Activated CD4-positive, alpha-beta T cell treated with anti-CD3 and anti-CD28 coated beads, Interleukin-2, amount 10 ng/mL, durations not matched to agents 24 days and 14 days (primary cell): ENCODE measurements at regions not wholly inside any gene's neighbourhood (a gene's known extent, or its start where the extent isn't known, plus 50 kb on each side); places are given as distances from the start of the nearest gene placed in this dataset.
"Not testable (repeated sequence)": the region's sequence is repeated elsewhere in the genome, so short reads cannot be mapped to it uniquely, and the experiment has no call there.

Source experiments
- DNase-seq: peaks from one replicate; pipeline ENCODE4 v3.0.0; 2022
- H3K27ac Mint-ChIP-seq: one replicate; pipeline ENCODE4 v1.8.0; 2022; ENCODE audit warnings: mild to moderate bottlenecking, mixed read lengths
- H3K27me3 Mint-ChIP-seq: one replicate; pipeline ENCODE4 v1.8.0; 2022; ENCODE audit warnings: mixed read lengths
- H3K36me3 Mint-ChIP-seq: one replicate; pipeline ENCODE4 v1.8.0; 2022; ENCODE audit warnings: low read depth, mild to moderate bottlenecking, mixed read lengths
- H3K4me1 Mint-ChIP-seq: one replicate; pipeline ENCODE4 v1.8.0; 2021; ENCODE audit warnings: mixed read lengths
- H3K4me3 Mint-ChIP-seq: one replicate; pipeline ENCODE4 v1.8.0; 2022; ENCODE audit warnings: mild to moderate bottlenecking, moderate library complexity, mixed read lengths
- H3K9me3 Mint-ChIP-seq: one replicate; pipeline ENCODE4 v1.8.0; 2021; ENCODE audit warnings: mixed read lengths
- intact Hi-C: fragments of 100-400 bp; cut with micrococcal nuclease; formaldehyde crosslinking; loops from one replicate; pipeline ENCODE4 v1.15.1; 2023

DNA sequence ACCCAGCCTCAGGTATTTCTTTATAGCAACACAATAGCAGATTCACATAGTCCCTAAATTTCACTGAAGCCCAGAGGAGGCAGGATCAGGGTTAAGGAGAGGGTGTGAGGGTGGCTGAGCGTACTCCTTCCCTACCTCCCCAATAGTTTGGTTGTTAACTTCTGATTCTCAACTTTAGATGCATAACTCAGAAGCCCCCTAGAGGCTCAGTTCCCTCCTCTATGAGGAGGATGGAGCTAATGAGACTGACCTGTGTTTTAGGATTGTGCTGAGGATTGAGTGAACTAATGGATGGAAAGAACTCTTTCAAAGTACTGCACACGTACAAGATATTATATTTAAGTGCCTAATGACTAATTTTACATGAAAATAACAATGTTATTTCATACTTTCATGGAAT, 249.3 kb upstream of the SOX14 start:
- Mint-ChIP-seq H3K9me3 (no peaks in the 10 kb centered on the region), H3K27me3 (no peaks in the 10 kb centered on the region), H3K36me3 (no peaks in the 10 kb centered on the region), H3K4me3 (no peak overlapping the region), H3K27ac (no peak overlapping the region), H3K4me1 (no peaks in the 10 kb centered on the region)
- intact Hi-C loops, result no loop called here
- no peak for DNase-seq

DNA sequence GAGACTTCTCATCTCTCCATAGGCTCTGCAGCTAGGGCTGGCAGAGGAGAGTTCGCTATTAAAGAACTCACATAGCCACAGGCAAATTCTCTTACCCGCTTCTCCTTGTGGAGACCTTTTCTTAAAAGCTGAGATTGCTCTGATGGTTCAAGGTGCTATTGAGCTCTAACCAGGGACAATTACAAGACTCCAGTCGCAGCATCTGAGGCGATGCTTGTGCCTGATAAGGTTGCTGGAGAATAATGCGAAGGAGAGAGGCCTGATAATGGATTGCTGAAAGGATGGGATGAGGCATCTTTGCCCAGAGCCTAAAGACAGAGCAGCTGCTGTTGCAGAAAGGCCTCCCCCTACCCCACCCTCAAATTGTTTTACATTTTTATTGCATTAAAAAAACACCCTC, 244.5 kb upstream of the SOX14 start:
- Mint-ChIP-seq H3K27ac (no peak overlapping the region), H3K4me1 (no peaks in the 10 kb centered on the region), H3K36me3 (no peaks in the 10 kb centered on the region), H3K9me3 (no peaks in the 10 kb centered on the region), H3K4me3 (no peak overlapping the region), H3K27me3 (no peaks in the 10 kb centered on the region)
- intact Hi-C loops, result no loop called here
- DNase-seq, result no peak

DNA sequence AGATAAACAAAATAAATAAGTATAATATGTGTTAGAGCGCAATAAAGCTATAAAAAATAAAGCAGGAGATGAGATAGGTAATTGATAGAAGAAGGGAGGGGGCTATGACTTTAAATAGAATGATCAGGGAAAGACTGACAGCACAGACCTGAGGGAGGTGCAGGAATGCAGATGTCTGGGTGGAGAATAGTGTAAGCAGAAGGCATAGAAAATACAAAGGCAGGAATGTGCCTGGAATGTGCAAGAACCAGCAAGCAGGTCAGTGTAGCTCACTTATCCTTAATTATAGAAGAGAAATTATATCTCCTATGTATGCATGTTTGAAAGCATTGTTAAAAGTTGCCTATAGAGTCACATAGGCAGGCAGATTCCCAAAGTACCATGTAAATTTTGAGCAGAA, 239.4 kb upstream of the SOX14 start:
- Mint-ChIP-seq H3K4me1 (no peaks in the 10 kb centered on the region), H3K36me3 (no peaks in the 10 kb centered on the region), H3K9me3 (no peaks in the 10 kb centered on the region), H3K27me3 (no peaks in the 10 kb centered on the region), H3K4me3 (no peak overlapping the region), H3K27ac (no peak overlapping the region)
- DNase-seq, result no peak
- intact Hi-C loops, result no loop called here

DNA sequence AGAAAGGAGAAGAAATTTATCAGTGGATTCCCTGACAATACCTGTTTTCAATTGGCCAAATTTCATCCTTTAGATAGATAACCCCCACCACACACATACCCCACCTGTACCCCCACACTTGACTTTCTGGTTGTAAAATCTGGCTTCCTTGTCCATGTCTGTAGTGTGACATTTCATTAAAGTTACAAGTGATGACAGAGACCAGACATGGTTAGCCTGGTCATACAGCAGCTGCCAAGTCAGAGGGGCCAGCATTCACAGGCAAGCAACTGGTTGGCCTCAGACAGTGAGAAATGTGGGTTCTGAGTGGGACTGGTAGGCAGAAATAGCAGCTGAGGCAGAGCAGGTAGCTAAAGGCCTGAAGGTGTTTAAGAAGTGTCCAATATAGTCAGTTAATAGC, 238.6 kb upstream of the SOX14 start:
- no peaks in the 10 kb centered on the region for H3K4me1 Mint-ChIP-seq
- no peaks in the 10 kb centered on the region for H3K27me3 Mint-ChIP-seq
- no peaks in the 10 kb centered on the region for H3K9me3 Mint-ChIP-seq
- DNase-seq, result no peak
- intact Hi-C loops, result no loop called here
- no peak overlapping the region for H3K27ac Mint-ChIP-seq
- no peak overlapping the region for H3K4me3 Mint-ChIP-seq
- no peaks in the 10 kb centered on the region for H3K36me3 Mint-ChIP-seq

DNA sequence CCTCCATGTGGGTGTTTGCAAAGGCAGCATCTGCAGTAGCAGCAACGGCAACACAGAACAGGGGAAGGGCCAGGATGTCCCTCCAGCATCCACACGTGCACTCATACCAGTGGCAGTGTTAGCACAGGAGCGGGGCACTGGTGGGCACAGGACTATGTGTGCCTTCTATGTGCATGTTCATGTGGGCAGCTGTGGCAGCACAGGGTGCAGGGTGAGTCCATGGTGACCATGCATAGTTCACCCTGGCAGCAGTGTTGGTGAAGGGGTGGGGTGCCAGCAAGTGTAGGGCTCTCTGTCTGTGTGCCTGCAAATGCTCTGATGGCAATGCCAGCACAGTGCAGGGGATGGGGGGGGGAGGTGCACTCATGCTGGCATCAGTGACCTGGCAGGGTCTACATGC, 222.1 kb upstream of the SOX14 start:
- Mint-ChIP-seq H3K4me3 (no peak overlapping the region), H3K27ac (no peak overlapping the region), H3K9me3 (peaks cover 13% of the 10 kb centered on the region), H3K36me3 (no peaks in the 10 kb centered on the region), H3K27me3 (no peaks in the 10 kb centered on the region), H3K4me1 (no peaks in the 10 kb centered on the region)
- no peak for DNase-seq
- intact Hi-C loops, result no loop called here

DNA sequence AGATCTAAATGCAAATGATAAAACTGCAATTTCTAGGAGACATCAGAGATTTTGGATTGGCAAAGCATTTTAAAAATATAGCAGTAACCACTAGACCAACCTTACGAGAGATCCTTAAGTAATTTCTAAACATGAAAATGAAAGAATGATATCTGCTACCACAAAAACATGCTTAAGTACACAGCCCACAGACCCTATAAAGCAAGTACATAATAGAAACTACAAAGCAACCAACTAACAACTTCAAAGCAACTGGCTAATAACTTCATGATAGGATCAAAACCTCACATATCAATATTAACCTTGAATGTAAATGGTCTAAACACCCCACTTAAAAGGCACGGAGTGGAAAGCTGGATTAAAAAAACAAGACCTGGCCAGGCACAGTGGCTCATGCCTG, 209.9 kb upstream of the SOX14 start:
- H3K27me3 Mint-ChIP-seq, result no peaks in the 10 kb centered on the region
- H3K27ac Mint-ChIP-seq, result no peak overlapping the region
- H3K4me1 Mint-ChIP-seq, result no peaks in the 10 kb centered on the region
- no peaks in the 10 kb centered on the region for H3K36me3 Mint-ChIP-seq
- no peak for DNase-seq
- intact Hi-C loops, result no loop called here
- H3K4me3 Mint-ChIP-seq, result no peak overlapping the region
- H3K9me3 Mint-ChIP-seq, result peaks cover 4% of the 10 kb centered on the region

DNA sequence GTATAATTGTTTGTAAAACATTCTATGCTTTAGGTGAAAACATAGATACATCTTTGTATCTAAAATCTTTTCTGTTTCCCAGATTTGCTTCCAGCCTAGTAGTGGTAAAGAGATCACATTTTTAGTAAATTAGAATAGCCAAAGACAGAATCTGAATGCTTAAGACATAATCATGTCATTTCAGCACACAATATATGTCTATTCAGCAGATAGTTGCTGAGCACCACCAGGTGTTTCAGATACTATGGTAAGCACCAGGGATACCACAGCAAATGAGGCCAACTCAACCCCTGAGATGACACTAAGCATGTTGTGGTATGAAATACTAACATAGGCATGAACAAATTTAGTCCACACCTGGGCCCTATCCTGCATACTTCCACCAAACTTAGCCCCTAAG, 195.2 kb upstream of the SOX14 start:
- DNase-seq, result no peak
- intact Hi-C loops, result no loop called here
- H3K9me3 Mint-ChIP-seq, result no peaks in the 10 kb centered on the region
- no peak overlapping the region for H3K4me3 Mint-ChIP-seq
- no peak overlapping the region for H3K27ac Mint-ChIP-seq
- no peaks in the 10 kb centered on the region for H3K36me3 Mint-ChIP-seq
- no peaks in the 10 kb centered on the region for H3K27me3 Mint-ChIP-seq
- no peaks in the 10 kb centered on the region for H3K4me1 Mint-ChIP-seq

DNA sequence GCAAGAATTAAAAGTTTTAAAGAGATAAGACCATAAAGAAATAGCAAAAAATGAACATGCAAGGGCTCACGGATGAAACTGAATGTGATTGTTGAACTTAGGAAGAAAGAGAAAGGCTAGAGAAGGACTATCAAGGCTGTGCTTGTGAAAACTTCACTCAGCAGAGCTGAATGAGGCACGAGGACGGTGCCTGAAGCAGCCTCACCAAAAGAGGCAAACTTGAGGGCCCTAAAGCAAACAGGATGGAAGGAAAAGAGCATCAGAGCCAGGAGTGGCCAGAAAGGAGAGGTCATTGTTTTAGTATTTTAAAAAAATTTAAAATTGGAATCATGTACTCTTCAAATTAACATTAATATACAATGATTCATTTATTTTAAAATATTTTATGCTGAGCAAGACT, 191.2 kb upstream of the SOX14 start:
- Mint-ChIP-seq H3K36me3 (no peaks in the 10 kb centered on the region), H3K27me3 (no peaks in the 10 kb centered on the region), H3K27ac (no peak overlapping the region), H3K4me3 (no peak overlapping the region), H3K9me3 (no peaks in the 10 kb centered on the region), H3K4me1 (no peaks in the 10 kb centered on the region)
- DNase-seq, result no peak
- intact Hi-C loops, result no loop called here

DNA sequence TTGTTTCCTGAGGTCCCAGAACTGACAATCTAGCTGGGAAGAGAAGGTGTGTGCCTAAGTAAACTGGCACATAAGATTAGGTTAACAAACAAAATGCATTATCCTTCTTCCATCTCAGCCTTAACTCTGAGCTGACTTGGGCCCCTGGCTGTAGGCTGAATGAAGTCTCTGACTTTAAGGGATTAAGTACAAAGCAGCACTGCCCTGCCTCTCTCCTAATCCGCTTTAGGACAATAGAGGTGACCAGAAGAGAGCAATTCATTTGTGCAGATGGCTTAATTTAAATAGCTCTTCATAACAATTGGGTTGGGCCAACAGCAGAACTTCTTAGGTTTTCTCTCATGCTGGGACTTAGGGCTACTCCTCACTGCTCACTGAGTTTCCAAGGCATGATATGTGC, 181.6 kb upstream of the SOX14 start:
- DNase-seq, result no peak
- H3K27ac Mint-ChIP-seq, result no peak overlapping the region
- H3K9me3 Mint-ChIP-seq, result peaks cover 8% of the 10 kb centered on the region
- no peak overlapping the region for H3K4me3 Mint-ChIP-seq
- no peaks in the 10 kb centered on the region for H3K27me3 Mint-ChIP-seq
- H3K4me1 Mint-ChIP-seq, result no peaks in the 10 kb centered on the region
- H3K36me3 Mint-ChIP-seq, result no peaks in the 10 kb centered on the region
- intact Hi-C loops, result no loop called here

DNA sequence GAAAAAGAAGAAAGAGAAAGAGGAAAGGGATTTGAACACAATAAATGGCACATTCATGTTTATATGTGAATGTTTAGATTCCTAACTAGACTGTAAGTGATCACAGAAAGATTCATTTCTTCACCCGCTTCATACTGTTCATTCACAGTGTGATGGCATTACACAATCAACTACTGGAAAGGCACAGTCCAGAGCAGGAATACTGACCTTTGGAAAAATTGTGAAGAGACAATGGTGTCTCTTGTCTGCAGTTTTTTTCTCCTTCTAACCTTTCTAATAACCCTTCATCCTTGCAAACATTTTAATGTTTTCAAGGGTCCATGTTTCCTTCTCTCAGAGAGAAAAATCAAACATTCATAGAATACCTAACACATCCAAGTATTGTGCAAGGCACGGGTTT, 180.9 kb upstream of the SOX14 start:
- H3K4me1 Mint-ChIP-seq, result no peaks in the 10 kb centered on the region
- peaks cover 8% of the 10 kb centered on the region for H3K9me3 Mint-ChIP-seq
- no peak for DNase-seq
- intact Hi-C loops, result no loop called here
- no peaks in the 10 kb centered on the region for H3K27me3 Mint-ChIP-seq
- H3K27ac Mint-ChIP-seq, result no peak overlapping the region
- no peaks in the 10 kb centered on the region for H3K36me3 Mint-ChIP-seq
- no peak overlapping the region for H3K4me3 Mint-ChIP-seq

DNA sequence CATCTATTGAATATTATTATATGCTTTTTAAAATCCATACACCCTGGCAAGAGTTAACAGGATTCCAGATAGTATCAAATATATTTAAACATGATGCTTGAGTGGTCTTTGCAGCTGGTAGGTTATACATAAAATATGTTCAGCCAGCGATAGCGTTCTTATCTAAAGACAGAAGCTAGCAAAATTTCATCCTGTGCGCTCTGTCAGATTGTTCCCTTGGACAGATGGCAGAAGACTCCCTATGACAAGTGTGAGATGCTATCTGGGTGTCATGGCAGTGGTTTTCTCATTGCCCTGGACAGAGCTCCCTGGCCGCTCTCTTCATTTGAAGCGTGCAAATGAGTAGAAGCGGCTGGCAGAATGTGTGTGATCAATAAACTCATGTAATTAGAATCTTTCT, 175.2 kb upstream of the SOX14 start:
- H3K36me3 Mint-ChIP-seq, result no peaks in the 10 kb centered on the region
- peaks cover 8% of the 10 kb centered on the region for H3K9me3 Mint-ChIP-seq
- H3K4me1 Mint-ChIP-seq, result no peaks in the 10 kb centered on the region
- H3K27ac Mint-ChIP-seq, result no peak overlapping the region
- no peak for DNase-seq
- intact Hi-C loops, result no loop called here
- H3K27me3 Mint-ChIP-seq, result no peaks in the 10 kb centered on the region
- H3K4me3 Mint-ChIP-seq, result no peak overlapping the region

DNA sequence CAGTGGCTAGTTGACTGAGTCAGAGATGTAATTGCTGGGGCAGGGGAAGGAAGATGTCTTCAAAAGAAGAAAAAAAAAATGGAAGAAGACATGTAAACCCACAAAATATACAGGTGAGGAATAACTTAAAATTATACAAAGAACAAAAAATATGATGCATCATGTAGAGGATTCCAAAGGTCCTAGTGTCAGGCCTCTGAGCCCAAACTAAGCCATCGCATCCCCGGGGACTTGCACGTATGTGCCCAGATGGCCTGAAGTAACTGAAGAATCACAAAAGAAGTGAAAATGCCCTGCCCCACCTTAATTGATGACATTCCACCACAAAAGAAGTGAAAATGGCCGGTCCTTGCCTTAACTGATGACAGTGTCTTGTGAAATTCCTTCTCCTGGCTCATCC, 168.7 kb upstream of the SOX14 start:
- H3K27me3 Mint-ChIP-seq, H3K4me3 Mint-ChIP-seq, H3K9me3 Mint-ChIP-seq, H3K27ac Mint-ChIP-seq, DNase-seq, intact Hi-C loops, H3K36me3 Mint-ChIP-seq, H3K4me1 Mint-ChIP-seq: not testable (repeated sequence)

DNA sequence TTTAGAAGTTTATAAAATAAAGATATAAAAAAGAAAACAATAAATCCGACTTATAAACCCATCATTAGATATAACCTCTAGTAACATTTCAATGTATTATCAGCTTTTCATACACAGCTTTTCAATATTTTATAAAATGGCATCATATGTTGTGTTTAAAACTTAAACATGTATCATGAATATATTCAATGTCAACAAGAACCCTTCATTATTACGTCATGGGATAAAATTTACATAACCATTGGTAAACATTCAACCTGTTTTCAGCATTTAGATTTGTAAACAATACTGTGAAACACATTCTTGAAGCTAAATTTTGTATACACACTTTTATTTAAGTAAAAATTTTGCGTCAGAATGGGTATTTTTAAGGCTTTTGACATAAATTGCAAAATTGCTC, 153.4 kb upstream of the SOX14 start:
- intact Hi-C loops, result no loop called here
- no peaks in the 10 kb centered on the region for H3K9me3 Mint-ChIP-seq
- DNase-seq, result no peak
- H3K4me3 Mint-ChIP-seq, result no peak overlapping the region
- no peaks in the 10 kb centered on the region for H3K27me3 Mint-ChIP-seq
- no peaks in the 10 kb centered on the region for H3K4me1 Mint-ChIP-seq
- H3K36me3 Mint-ChIP-seq, result no peaks in the 10 kb centered on the region
- no peak overlapping the region for H3K27ac Mint-ChIP-seq

DNA sequence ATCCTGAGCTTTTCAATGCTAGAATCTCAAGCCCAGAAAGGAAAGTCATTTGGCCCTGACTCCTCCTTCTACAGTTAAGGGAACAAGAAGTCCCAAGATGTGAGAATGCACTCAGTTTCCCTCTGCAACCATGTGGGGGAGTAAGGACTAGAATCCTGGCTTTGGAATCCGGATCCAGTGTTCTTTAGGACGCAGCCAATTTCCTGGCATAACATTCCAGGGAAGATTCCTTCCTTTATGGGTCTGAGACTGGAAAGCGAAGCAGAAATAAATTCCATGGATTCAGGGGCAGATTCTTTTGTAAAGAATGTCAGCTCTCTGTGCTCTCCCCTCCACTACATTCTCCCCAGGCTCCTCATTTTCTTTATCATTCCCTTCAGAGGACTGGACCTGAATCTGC, 151.8 kb upstream of the SOX14 start:
- intact Hi-C loops, result no loop called here
- no peak for DNase-seq
- H3K4me1 Mint-ChIP-seq, result no peaks in the 10 kb centered on the region
- no peaks in the 10 kb centered on the region for H3K9me3 Mint-ChIP-seq
- H3K36me3 Mint-ChIP-seq, result no peaks in the 10 kb centered on the region
- no peak overlapping the region for H3K4me3 Mint-ChIP-seq
- no peak overlapping the region for H3K27ac Mint-ChIP-seq
- H3K27me3 Mint-ChIP-seq, result no peaks in the 10 kb centered on the region

DNA sequence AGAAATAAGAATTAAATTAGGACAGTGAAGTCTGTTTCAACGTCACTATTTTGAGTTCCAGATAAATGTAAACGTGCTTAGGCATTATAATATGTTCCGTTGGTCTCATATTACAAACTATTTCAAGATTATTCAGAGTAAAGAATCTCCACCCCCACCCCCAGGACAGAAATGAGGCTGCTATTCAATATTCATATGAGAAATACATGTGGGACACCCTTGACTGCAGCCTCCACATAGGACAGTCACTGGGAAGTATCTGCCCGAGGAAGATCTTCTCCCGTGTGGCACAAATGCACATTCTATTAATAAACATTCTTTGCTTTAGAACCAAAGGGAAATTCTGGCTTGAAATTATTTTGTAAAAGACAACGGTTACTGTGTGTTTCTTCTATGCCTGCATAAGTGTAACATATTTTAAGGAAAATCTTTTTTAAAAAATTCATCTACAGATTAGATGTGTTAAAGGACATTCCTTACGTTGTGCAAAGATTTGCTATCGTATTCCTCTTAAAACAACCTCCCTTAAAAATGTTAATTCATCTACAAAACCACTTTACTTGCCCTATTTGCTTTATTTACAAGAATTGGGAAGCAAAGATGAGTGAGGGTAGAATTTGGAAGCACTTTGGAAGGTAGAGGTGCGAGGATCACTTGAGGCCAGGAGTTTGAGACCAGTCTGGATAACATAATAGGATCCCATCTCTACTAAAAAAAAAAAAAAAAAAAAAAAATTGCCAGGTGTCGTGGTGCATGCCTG, 148.3 kb upstream of the SOX14 start:
- Mint-ChIP-seq H3K4me1 (no peaks in the 10 kb centered on the region), H3K27me3 (no peaks in the 10 kb centered on the region), H3K9me3 (no peaks in the 10 kb centered on the region), H3K27ac (no peak overlapping the region), H3K4me3 (no peak overlapping the region), H3K36me3 (no peaks in the 10 kb centered on the region)
- no peak for DNase-seq
- intact Hi-C loops, result no loop called here
